HL-60/S4 treated with phorbol 12-myristate 13-acetate at 8.2 ng/mL for 4 days and 3 days (cell line): ENCODE measurements at regions not wholly inside any gene's neighbourhood (a gene's known extent, or its start where the extent isn't known, plus 50 kb on each side); places are given as distances from the start of the nearest gene placed in this dataset.

Experiments
- in situ Hi-C: fragments of 300-500 bp; cut with MboI; formaldehyde crosslinking; loops from 2 replicates; pipeline ENCODE4 v1.15.0; 2022; ENCODE audit warnings: low sequenced_read_pairs

DNA sequence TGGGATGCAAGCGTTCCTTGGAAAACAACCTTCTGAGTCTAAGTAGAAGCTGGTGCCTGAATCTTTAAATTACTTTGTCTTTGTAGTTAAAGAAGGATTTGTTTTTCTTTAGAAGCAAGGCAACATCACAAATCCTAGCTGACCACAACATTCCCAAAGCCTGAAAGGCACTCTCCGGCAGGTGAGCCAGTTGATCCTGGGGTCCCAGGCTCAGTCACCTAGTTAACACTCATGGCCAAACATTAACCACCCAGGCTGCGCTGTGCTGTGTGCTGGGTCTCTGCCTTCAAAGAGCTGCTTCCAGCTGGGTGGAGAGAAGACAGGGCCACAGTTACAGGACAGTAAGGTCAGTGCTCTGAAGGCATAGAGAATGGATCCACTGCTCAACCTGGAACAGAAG, 120.0 kb upstream of the TRIB2 start:
- in situ Hi-C loops: no loop called here

DNA sequence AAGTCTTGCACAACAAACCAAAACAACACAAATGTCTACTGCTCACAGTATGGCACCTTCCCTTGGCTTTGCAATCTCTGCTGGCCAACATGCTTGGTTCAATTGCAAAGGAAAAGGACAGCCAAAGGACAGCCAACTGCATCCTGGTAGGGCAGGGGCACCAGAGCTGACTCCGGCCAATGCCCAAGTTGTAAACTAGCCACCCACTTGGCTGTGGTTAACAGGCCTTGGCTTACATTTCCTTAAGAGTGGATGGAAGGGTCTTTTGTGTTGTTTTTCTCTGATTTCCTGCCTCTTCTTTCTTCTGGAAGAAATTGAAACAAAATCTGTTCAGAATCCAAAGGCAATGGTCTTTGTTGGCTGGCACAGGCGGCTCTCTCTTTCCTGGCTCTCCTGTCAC, 119.1 kb upstream of the TRIB2 start:
- in situ Hi-C loops: no loop called here

DNA sequence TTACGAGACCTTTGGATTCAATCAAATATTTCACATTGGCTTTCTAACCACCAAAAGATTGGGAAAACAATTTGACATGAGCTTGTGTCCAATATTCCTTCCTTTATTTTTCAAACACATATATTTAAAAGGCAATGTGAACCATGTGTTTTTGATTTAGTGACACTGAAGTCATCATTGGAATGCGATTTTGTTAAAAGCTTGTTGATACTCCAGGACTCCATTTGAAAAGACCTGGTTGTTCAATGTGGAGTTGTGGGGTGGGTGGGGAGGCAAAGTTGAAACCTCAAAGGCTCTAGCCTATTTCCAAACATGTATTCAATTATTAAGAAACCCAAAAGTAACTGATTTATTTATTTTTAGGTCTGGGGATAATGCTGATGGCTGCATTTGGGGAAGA, 114.1 kb upstream of the TRIB2 start:
- in situ Hi-C loops: no loop called here

DNA sequence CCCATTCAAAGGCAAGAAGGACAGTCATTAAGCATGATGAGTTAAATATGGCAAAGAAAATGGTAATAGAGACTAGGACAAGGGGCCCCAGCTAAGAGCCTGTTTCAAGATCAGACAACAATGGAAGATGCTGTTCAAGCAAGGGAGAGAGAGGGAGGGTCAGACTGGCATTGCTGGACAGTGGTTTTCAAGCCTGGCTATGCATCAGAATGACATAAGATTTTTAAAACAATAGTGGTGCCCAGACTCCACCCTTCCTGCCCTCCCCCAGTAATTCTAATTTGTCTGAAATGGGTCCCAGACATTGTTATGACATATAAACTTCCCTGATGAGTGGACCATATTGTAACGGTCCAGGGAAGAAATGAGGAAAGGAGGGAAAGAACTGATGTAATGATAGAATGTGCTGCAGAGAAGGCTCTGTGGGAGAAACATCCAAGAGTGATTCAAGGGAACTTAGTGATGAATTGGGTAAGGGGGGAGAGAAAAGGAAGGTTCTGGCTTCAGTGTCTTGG, 112.9 kb upstream of the TRIB2 start:
- in situ Hi-C loops: no loop called here

DNA sequence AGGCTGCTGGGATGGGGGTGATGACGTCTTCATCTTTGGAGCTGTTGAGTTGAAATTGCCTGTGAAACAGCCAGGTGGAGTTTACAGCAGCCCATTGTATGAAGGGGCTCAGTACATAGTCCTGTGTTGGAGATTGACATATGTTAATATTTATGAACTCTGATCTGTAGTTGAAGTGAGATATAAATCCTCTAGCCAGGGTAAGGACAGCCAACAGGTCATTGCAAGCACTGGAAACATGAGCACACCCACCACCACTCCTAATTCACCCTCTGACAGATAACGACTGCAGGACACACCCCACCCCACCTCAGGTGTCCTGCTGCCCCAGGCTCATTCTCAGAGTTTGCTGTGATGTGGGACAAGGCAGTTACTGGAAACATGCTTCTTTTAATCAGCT, 112.4 kb upstream of the TRIB2 start:
- in situ Hi-C loops: no loop called here

DNA sequence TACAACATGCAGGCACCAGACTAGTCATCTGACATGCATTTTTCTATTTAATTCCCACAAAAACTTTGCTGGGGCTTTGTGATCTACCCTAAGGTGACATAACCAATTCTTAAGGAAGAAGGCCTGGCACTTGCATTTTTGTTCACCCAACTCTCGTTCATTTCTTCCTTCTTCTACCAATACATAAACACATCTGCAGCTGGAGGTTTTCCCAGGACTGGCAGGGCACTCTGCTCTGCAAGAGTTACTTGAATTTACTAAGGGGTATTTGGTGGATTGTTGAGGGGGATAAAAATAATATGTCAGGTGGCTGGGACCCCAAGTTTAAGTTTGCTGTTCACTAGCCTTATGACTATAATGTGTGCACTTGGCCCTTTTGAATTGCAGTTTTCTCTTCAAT, 111.4 kb upstream of the TRIB2 start:
- in situ Hi-C loops: no loop called here

DNA sequence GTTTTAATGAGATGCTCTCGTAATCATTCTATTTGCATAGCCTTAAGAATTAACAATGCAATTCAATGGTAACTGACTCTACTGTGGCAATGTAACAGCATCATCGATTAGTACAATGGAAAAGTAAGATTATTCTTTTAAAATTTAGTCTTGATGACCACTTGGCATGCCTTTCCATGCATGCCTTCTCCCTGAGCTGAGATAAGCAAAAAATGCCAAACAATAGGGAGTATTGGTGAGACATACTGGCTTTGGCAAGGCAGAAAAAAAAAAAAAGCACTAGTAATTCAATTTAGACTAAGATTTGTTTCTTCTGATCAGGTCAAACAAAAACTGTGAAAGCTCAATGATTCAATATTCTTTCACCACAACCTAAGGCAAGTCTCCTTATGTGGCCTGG, 110.8 kb upstream of the TRIB2 start:
- in situ Hi-C loops: no loop called here

DNA sequence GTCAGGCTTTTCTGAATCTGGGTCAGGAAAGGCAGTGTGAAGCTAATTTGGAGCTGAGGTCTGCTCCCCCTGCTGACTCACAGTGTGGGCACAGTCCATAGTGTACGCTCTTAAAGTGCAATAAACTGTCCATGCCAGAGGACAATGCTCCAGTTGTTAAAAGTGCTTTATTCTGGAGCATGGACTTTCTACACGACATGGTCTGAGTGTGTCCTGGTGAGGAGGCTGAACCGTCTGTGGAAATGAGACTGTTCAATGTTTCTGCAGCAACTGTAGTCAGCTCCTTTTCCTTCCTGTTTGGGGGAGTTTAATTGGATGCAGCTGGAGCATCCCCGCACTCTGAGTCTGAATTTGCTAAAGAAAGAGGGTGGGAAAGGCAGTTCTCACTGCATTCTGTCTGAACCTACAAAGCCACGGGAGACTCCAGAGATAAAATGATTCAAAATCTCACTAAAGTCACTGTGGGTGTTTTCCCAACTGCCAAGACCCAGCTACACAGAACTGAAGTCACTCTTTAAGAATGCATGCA, 110.2 kb upstream of the TRIB2 start:
- in situ Hi-C loops: no loop called here

DNA sequence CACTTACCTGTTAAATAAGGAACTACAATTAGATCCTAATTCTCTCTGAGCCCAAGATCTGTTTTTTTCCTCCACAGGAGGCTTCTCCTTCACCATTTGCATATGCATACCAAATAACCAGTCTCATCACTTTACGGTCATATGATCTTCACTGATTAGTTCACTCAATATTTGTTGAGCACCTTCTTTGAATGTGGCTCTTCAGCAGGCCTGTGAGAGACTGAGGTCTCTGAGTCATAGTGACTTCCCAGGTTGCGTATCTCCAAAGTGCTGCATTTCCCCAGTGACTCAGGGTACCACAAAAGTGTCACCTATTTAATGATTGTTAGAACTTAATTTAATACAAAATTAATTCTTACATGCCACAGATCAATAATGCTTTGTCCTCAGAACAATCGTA, 108.8 kb upstream of the TRIB2 start:
- in situ Hi-C loops: no loop called here

DNA sequence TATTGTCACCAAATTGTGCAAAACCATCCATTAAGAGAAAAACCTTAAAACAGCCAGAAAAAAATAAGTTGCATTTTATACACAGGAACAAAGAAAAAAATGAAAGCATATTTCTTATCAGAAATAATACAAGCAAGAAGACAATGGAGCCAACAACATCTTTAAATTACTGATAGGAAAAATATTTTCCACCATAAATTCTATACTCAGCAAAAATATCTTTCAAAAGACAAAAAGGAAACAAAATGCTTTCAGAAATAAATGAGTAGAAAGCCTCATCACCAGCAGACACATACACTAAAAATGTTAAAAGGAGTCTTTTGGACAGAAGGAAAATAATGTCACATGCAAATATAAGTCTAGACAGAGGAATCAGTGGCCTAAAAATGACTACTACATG, 106.4 kb upstream of the TRIB2 start:
- in situ Hi-C loops: no loop called here

DNA sequence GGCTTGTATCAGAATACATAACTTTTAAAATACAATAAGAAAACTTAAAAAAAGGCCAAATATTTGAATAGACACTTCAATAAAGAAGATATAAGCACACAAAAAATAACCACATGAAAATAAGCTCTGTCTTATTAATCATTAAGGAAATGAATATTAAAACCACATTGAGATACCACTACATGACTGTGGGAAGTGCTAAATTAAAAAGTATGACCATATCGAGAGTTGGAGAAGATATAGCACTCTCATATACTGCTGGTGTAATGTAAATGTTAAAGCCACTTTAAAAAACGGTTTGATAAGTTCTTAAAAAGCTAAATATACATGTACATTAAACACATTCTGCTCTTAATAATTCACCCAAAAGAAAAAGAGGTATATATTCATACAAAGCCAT, 104.6 kb upstream of the TRIB2 start:
- in situ Hi-C loops: no loop called here

DNA sequence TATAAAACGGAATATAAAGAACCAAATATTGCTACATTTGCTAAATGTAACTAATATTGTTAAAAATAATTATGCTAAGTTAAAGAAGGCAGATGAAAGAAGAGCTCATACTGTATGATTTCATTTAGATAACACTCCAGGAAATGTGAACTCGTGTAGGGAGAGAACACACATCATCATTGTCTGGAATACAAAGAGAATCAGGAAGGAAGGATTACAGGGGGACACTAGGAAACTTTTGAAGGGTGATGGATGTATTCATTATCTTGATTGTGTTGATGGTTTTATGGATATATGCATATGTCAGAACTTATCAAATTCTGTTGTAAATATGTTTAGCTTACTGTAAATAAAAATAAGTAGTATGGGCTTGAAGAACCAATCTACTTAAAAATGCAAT, 104.1 kb upstream of the TRIB2 start:
- in situ Hi-C loops: no loop called here

DNA sequence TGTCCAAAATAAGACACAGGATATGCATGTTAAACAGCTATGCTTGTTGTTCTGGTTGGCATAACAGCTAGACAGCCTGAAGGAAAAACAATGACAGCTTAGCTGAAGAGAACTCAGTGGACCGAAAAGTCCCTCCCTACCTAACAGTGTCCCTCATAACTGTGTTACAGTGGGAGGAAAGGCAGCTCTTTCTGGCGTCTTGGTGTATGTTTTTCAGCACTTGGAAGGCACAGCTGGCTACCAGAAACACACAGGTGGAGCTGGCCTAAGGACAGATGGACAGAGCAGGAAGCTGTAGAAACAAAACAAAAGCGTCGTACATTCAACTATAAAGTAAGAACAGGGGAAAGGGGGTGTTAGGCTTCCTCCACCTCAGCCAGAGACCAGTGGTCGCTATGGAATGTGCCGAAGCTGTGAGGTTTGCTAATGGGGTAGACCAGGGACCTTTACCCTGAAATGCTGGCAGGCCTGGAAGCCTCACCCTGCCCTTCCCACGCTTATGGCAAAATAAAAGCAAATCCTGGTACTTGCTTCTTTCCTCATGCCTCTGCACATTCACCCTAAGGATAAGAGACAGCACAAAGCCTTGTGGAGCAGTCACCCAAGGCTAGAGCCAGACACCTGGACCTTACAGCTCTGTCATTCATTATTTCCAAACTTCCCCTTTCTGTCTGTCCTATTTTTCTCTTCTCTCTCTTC, 103.5 kb upstream of the TRIB2 start:
- in situ Hi-C loops: no loop called here

DNA sequence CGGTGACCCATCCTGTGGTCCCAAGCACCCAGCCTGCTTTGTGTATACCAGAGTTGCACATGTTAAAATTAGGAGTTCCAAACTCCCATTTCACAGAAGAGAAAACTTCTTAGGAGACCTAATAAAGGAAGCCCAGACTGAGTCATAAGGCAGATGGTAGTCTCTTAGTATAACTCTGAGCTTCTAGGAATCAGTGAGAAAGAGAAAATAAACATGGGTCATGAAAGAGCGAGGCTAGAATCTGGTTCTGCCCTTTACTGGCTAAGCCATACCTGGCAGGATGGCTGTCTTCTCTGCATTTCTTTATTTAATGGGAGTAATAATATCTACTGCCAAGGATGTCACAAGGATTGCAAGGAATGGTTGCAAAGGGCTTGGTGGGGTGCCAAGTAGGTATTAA, 101.2 kb upstream of the TRIB2 start:
- in situ Hi-C loops: no loop called here

DNA sequence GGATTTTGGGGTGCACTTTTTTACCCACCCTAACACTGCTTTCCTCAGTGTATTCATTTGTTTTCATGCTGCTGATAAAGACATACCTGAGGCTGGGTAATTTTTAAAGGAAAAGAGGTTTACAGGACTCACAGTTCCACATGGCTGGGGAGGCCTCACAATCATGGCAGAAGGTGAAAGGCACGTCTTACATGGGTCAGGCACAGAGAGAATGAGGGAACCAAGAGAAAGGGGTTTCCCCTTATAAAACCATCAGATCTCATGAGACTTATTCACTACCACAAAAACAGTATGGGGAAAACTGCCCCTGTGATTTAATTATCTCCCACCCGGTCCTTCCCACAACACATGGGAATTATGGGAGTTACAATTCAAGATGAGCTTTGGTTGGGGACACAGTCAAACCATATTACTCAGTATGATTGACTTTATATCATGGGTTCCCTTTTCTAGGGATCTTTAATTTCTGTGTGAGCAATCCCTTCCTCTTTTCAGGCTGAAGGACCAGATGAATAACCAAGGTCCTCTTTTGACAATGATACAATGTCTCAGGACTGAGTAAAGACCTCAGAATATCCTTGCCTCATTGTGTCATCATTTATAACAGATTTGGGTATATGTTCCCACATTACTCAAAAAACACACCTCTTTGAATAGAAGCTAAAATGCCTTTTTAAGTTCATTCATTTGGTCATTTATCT, 100.1 kb upstream of the TRIB2 start:
- in situ Hi-C loops: no loop called here

DNA sequence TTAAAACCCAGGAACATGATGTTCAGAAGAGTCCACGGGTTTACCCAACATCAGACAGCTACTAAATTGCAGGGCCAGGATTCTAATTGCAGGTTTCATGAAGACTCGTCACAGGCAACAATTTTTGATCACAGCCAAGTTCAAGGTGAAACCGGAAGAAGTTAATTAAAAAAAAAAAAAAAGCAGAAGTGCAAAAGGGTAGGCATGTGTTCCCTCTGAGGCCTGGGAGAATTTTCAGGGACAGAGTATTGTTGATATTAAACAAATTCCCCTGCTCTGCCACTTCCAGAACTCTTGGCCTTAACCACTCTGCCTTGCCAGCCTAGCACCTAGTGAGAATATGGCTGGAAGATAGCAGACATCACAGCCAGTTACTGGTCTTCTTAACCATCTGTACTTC, 99.4 kb upstream of the TRIB2 start:
- in situ Hi-C loops: no loop called here

DNA sequence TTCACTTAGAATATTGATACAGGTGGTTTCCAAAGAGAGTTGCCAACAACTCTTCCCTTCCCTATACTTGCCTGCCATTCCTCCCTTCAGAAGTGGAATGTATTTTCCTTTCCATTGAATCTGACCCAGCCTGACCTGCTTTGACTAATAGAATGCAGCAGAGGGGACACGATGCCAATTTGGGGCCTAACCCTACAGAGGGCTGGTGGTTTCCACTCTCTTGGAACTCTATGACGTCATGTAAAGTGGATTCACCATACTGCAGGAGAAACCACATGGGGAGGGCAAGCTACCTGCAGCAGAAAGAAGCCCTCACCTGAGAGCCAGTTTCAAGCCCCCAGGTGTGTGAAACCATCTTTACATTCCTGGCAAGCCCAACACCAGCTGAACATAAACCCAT, 98.9 kb upstream of the TRIB2 start:
- in situ Hi-C loops: no loop called here

DNA sequence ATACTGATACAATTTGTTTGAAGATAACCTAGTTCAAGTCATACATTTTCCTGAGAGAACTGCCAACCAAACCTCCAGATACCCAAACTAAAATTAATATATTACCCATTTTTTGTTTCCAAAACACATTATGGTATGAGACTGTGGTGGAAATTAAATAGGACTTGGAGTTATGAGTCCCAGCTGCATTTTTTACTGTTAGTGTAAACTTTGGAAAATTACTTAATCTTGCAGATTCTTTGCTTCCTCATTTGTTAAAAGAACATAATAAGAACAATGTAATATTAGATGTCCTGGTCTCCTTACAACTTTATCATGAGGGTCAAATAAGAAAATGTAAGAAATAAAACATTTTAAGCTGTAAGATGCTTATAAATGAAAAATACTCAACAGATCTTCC, 98.2 kb upstream of the TRIB2 start:
- in situ Hi-C loops: no loop called here

DNA sequence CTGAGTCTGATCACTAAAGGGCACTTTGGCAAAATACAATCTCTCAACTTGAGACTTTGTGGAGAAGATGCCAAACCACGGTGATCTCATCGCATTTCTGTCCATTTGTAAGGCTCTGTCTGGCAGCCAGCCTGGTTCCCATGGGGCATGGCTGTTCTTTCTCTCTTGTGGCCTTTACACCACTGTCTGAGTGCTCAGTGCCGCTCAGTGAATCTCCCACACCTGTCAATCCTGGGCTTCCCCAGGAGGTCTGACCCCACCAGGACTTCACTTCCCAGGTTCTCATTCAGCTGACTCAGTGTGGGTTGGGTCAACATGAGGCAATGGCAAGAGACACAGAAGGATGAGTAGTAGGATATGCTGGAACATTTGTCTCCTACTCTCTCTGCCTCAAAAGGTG, 96.8 kb upstream of the TRIB2 start:
- in situ Hi-C loops: no loop called here

DNA sequence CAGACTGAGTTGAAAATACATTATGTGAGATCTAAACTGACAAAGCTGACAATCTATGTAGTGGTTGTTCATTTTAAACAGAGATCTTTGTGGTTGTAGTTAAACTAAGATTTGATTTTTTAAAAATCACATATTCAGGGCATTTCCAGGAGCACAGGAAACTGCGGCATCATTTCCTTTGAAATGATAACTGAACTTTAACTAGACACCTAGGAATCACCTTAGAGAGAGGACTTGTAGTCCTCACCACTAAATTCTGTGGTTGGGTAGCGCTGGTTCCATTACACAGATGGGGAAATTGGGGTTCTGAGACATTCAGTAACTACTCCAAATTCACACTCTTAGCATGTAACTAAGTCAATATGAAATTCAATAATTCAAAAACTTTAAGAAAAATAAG, 96.0 kb upstream of the TRIB2 start:
- in situ Hi-C loops: no loop called here

DNA sequence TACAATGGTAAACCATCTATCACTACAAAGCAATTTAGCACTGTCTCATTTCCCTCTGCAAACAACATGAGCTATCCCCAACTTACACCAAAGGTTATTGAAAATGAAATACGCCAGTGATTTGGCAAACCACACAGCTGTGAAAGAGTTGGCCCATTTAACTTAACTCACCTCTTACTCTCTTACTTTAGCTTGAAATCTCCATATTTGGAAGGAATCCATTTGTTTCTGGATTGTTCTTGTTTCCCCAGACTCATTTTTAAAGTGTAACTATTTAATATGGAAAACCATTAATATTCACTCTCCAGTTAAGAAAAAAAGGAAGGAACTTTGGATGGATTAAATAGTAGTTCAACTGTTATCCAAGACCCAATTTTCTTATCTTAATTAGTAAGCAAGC, 93.7 kb upstream of the TRIB2 start:
- in situ Hi-C loops: no loop called here

DNA sequence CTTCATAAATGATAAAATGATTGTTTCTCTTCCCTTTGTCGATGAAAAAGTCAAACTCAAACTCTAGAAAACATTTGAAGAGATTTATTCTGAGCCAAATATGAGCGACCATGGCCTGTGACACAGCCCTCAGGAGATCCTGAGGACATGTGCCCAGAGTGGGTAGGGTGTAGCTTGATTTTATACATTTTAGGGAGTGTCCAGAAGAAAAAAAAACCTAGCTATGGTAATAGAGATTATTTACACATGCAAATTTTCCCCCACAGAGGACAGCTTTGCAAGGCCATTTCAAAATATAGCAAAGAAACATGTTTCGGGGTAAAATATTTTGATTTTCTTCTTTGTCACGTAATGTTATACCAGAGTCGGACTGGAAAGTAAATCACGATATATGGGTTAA, 92.4 kb upstream of the TRIB2 start:
- in situ Hi-C loops: no loop called here
